HCT116 (cell line): ENCODE measurements at regions not wholly inside any gene's neighbourhood (a gene's known extent, or its start where the extent isn't known, plus 50 kb on each side); places are given as distances from the start of the nearest gene placed in this dataset.

Experiments used
- ATAC-seq: fragments of 200-7000 bp; cut with Tn5 transposase; 2 replicates; pipeline ENCODE4 v1.9.1; 2020; ENCODE audit warnings: mild to moderate bottlenecking, moderate library complexity
- BruUV-seq: library from RNA; stranded (reverse); fragments of 400-500 nt; replicated peaks from 2 replicates; lab custom pipeline; 2021; lab: Mats Ljungman, UMichigan
- CTCF ChIA-PET: fragments of 300-600 bp; sonication (Branson Sonifier 250); formaldehyde crosslinking; loops from one replicate; lab custom pipeline; 2021; ENCODE audit warnings: antibody characterized with exemption; lab: Charles Lee
- POLR2A ChIA-PET: fragments of 300-600, 350-600 bp; sonication (Branson Sonifier 250); formaldehyde crosslinking; loops from one replicate; lab custom pipeline; 2021; ENCODE audit warnings: antibody characterized with exemption; lab: Charles Lee
- RAD21 ChIA-PET, 2 experiments: fragments of 300-600 bp; sonication (Branson Sonifier 250); formaldehyde crosslinking; loops; one replicate each; lab custom pipeline; 2023; ENCODE audit warnings: low total read pairs in 2 of 2; ENCODE audit not compliant: uncharacterized antibody in 2 of 2, unreplicated experiment in 2 of 2, low non-redundant PET in 1 of 2; lab: Charles Lee
- DNase-seq: peaks from one replicate; pipeline ENCODE4 v3.0.0-alpha.2; 2010; ENCODE audit warnings: low read depth, low spot score
- H2AFZ ChIP-seq: fragments of 200-600 bp; shearing (Covaris generic), sonication (generic); 2 replicates; pipeline ENCODE4 v1.6.1; 2017; ENCODE audit warnings: low read depth, mixed run types, mixed read lengths, antibody characterized with exemption, low read length; ENCODE audit not compliant: poor library complexity, severe bottlenecking
- H3K27ac ChIP-seq: 2 replicates; pipeline ENCODE4 v1.5.1; 2012; ENCODE audit warnings: low read depth, low read length
- H3K27me3 ChIP-seq: fragments of 200-600 bp; sonication (generic); 2 replicates; pipeline ENCODE4 v1.6.1; 2016; ENCODE audit warnings: mixed run types, low read length, mixed read lengths; ENCODE audit not compliant: insufficient read depth
- H3K36me3 ChIP-seq, 2 experiments: fragments of 200-500 bp in 1 of 2; fragments of 200-600 bp in 1 of 2; sonication (Bioruptor generic) in 1 of 2; sonication (generic) in 1 of 2; 2 replicates each; pipeline versions ENCODE4 v1.5.1 to v1.6.1; 2014 to 2016; ENCODE audit warnings: low read length in 2 of 2, inconsistent platforms in 1 of 2, mixed read lengths in 1 of 2, mixed run types in 1 of 2; ENCODE audit not compliant: insufficient read depth in 2 of 2, control insufficient read depth in 1 of 2
- H3K4me1 ChIP-seq, 2 experiments: fragments of 200-600 bp in 1 of 2; sonication (generic) in 1 of 2; 2 replicates each; pipeline versions ENCODE4 v1.5.1 to v1.6.1; 2012 to 2017; ENCODE audit warnings: low read length in 2 of 2, inconsistent platforms in 1 of 2, mild to moderate bottlenecking in 1 of 2, mixed read lengths in 1 of 2, mixed run types in 1 of 2, moderate library complexity in 1 of 2; ENCODE audit not compliant: insufficient read depth in 2 of 2, control insufficient read depth in 1 of 2
- H3K4me2 ChIP-seq: fragments of 200-600 bp; sonication (generic); 2 replicates; pipeline ENCODE4 v1.6.1; 2017; ENCODE audit warnings: mixed run types, low read length, mixed read lengths
- H3K4me3 ChIP-seq, 2 experiments: fragments of 200-600 bp in 1 of 2; sonication (generic) in 1 of 2; replicated peaks in 1 of 2; 2 replicates each; pipeline ENCODE4 v1.5.1; 2011 to 2016; ENCODE audit warnings: low read length in 2 of 2, control low read depth in 1 of 2, low read depth in 1 of 2, mild to moderate bottlenecking in 1 of 2, mixed read lengths in 1 of 2, mixed run types in 1 of 2
- H3K79me2 ChIP-seq: fragments of 200-600 bp; sonication (generic); 2 replicates; pipeline ENCODE4 v1.6.1; 2017; ENCODE audit warnings: mild to moderate bottlenecking, mixed run types, low read length, moderate library complexity, mixed read lengths; ENCODE audit not compliant: insufficient read depth
- H3K9ac ChIP-seq: fragments of 200-600 bp; sonication (generic); 2 replicates; pipeline ENCODE4 v1.6.1; 2016; ENCODE audit warnings: low read length, mixed read lengths
- H3K9me2 ChIP-seq: fragments of 200-600 bp; sonication (generic), shearing (Covaris generic); 2 replicates; pipeline ENCODE4 v1.6.1; 2017; ENCODE audit warnings: mixed run types, mild to moderate bottlenecking, moderate library complexity; ENCODE audit not compliant: insufficient read depth
- H3K9me3 ChIP-seq, 2 experiments: fragments of 200-500 bp in 1 of 2; fragments of 200-600 bp in 1 of 2; sonication (Bioruptor generic) in 1 of 2; sonication (generic) in 1 of 2; 2 replicates each; pipeline ENCODE4 v1.6.1; 2014 to 2017; ENCODE audit warnings: low read length in 2 of 2, mixed read lengths in 2 of 2, inconsistent platforms in 1 of 2, low read depth in 1 of 2, mild to moderate bottlenecking in 1 of 2, mixed run types in 1 of 2, moderate library complexity in 1 of 2; ENCODE audit not compliant: control insufficient read depth in 1 of 2, insufficient read depth in 1 of 2
- H4K20me1 ChIP-seq: fragments of 200-600 bp; sonication (generic), shearing (Covaris generic); 2 replicates; pipeline ENCODE4 v1.6.1; 2017; ENCODE audit warnings: mixed run types, mild to moderate bottlenecking, moderate library complexity; ENCODE audit not compliant: insufficient read depth
- CBX3 ChIP-seq: IDR thresholded peaks from 2 replicates; pipeline ENCODE4 v1.6.1; 2012; ENCODE audit warnings: low read depth
- CTCF ChIP-seq, 3 experiments: fragments of 200-600 bp in 1 of 3; sonication (generic) in 1 of 3; IDR thresholded peaks in 2 of 3; conservative IDR thresholded peaks in 1 of 3; 2 replicates each; pipeline ENCODE4 v1.5.1; 2012 to 2017; ENCODE audit warnings: low read depth in 2 of 3, low read length in 2 of 3, antibody characterized with exemption in 1 of 3, borderline replicate concordance in 1 of 3, control low read depth in 1 of 3, mild to moderate bottlenecking in 1 of 3, mixed read lengths in 1 of 3, mixed run types in 1 of 3, moderate library complexity in 1 of 3; ENCODE audit not compliant: insufficient read depth in 1 of 3
- EGR1 ChIP-seq: IDR thresholded peaks from 2 replicates; pipeline ENCODE4 v1.6.1; 2012; ENCODE audit warnings: low read depth
- EZH2 ChIP-seq: fragments of 200-600 bp; sonication (generic); IDR thresholded peaks from 2 replicates; pipeline ENCODE4 v1.6.1; 2017; ENCODE audit warnings: antibody characterized with exemption, mixed run types
- FOSL1 ChIP-seq: IDR thresholded peaks from 2 replicates; pipeline ENCODE4 v1.6.1; 2012; ENCODE audit warnings: low read depth
- JUND ChIP-seq: IDR thresholded peaks from 2 replicates; pipeline ENCODE4 v1.6.1; 2012
- MAX ChIP-seq: IDR thresholded peaks from 2 replicates; pipeline ENCODE4 v1.6.1; 2012
- POLR2A ChIP-seq: IDR thresholded peaks from 2 replicates; pipeline ENCODE4 v1.7.0; 2011; ENCODE audit warnings: borderline replicate concordance; ENCODE audit not compliant: insufficient read depth, insufficient read length; ENCODE audit errors: extremely low read depth
- POLR2AphosphoS5 ChIP-seq: IDR thresholded peaks from 2 replicates; pipeline ENCODE4 v1.6.1; 2011; ENCODE audit warnings: mild to moderate bottlenecking, low read depth, low read length, moderate library complexity
- RAD21 ChIP-seq: IDR thresholded peaks from 2 replicates; pipeline ENCODE4 v1.6.1; 2012; ENCODE audit warnings: low read depth, mild to moderate bottlenecking
- REST ChIP-seq: IDR thresholded peaks from 2 replicates; pipeline ENCODE4 v1.6.1; 2012; ENCODE audit warnings: low read depth
- SP1 ChIP-seq: IDR thresholded peaks from 2 replicates; pipeline ENCODE4 v1.6.1; 2012; ENCODE audit warnings: low read depth
- SRF ChIP-seq: IDR thresholded peaks from 2 replicates; pipeline ENCODE4 v1.6.1; 2012; ENCODE audit warnings: low read depth
- YY1 ChIP-seq: IDR thresholded peaks from 2 replicates; pipeline ENCODE4 v1.6.1; 2011; ENCODE audit warnings: low read length, low read depth, moderate library complexity, mild to moderate bottlenecking; ENCODE audit not compliant: insufficient replicate concordance; ENCODE audit errors: extremely low read depth
- ZBTB33 ChIP-seq: IDR thresholded peaks from 2 replicates; pipeline ENCODE4 v1.6.1; 2011; ENCODE audit warnings: mild to moderate bottlenecking, low read length, moderate library complexity; ENCODE audit not compliant: insufficient replicate concordance; ENCODE audit errors: extremely low read depth
- ZFX ChIP-seq: fragments of 450-650 bp; IDR thresholded peaks from 2 replicates; pipeline ENCODE4 v1.6.1; 2017
- intact Hi-C: fragments of 100-400 bp; cut with micrococcal nuclease; formaldehyde crosslinking; loops from 2 replicates; pipeline ENCODE4 v1.10.0; 2022

GRCh38 chr3:66133853-66134445 is 86.9 kb upstream of the SLC25A26 start:
- Histone ChIP-seq H3K27me3 (no peaks in the 10 kb centered on the region), H3K9me3 (no peaks in the 10 kb centered on the region), H3K9me2 (no peaks in the 10 kb centered on the region), H3K4me3 (no peak overlapping the region), H3K9ac (no peak overlapping the region), H3K36me3 (no peaks in the 10 kb centered on the region), H3K4me1 (peaks cover 3 to 6% of the 10 kb centered on the region in 2 experiments; a peak in 2 of 4 replicates), H3K79me2 (no peaks in the 10 kb centered on the region), H4K20me1 (no peaks in the 10 kb centered on the region), H3K27ac (no peak overlapping the region), H2AFZ (no peak overlapping the region), H3K4me2 (no peak overlapping the region)
- DNase-seq (no peak), ATAC-seq (no peak)
- intact Hi-C loops = loop anchor here (10.0 kb wide), 1 partner anchor 219 kb away; no protein-coding TSS in a partner anchor
- ChIA-PET RAD21 (no interaction called here), POLR2A (no interaction called here), CTCF (no interaction called here)
- no TSS peak for BruUV-seq
- TF ChIP-seq CTCF (IDR thresholded peaks at IDR 0.05 in 2 of 3, conservative IDR thresholded peaks at IDR 0.05 in 1 of 3; ENCODE audit: borderline replicate concordance in 1 of 3, insufficient read depth in 1 of 3, low read depth in 2 of 3, low read length in 2 of 3) (no peak), FOSL1 (no peak), EZH2 (no peak), SP1 (no peak), JUND (no peak), REST (no peak), ZFX (no peak), EGR1 (no peak), POLR2AphosphoS5 (no peak), ZBTB33 (no peak), RAD21 (no peak), YY1 (no peak), SRF (no peak), CBX3 (no peak), MAX (no peak), POLR2A (no peak)
